ENCODE measurements at regions not wholly inside any gene's neighbourhood (a gene's known extent, or its start where the extent isn't known, plus 50 kb on each side); places are given as distances from the start of the nearest gene placed in this dataset.

GRCh38 chr11:29265792-29266191 is 751.0 kb downstream of the KCNA4 start:
- POLR2A ChIA-PET, result no interaction called here
- no peak overlapping the region for H3K27ac Mint-ChIP-seq
- peaks cover 7% of the 10 kb centered on the region for H3K9me3 Mint-ChIP-seq
- no peaks in the 10 kb centered on the region for H3K27me3 Mint-ChIP-seq
- CTCF ChIA-PET, result no interaction called here
- no peak for DNase-seq
- H3K4me1 Mint-ChIP-seq, result no peaks in the 10 kb centered on the region
- H3K36me3 Mint-ChIP-seq (ENCODE audit: low read depth), result no peaks in the 10 kb centered on the region
- H3K4me3 Mint-ChIP-seq, result no peak overlapping the region

DNA sequence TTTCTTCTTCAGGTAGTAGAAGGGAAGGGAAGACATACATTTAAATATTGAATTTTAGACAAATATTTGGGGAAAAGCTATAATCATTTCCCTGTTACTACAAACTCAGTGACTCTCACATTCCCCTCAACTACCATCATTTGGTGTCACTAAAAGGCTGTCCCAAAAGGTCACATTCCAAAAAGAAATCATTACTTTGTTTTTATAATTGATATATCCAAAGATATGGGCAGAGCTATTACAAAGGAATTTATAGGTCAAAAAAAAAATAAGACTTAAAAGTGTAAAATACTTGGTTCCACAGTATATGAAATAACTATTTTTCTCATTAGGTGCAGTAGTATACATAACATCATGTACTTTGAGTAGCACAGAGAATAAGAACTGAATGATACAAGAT is 751.4 kb downstream of the KCNA4 start:
- CTCF ChIA-PET, result no interaction called here
- Mint-ChIP-seq H3K9me3 (peaks cover 7% of the 10 kb centered on the region), H3K27me3 (no peaks in the 10 kb centered on the region)

GRCh38 chr11:29263971-29264682 is 752.7 kb downstream of the KCNA4 start:
- H3K4me3 Mint-ChIP-seq, result no peak overlapping the region
- no peak overlapping the region for H3K27ac Mint-ChIP-seq
- no peaks in the 10 kb centered on the region for H3K4me1 Mint-ChIP-seq
- ChIA-PET POLR2A (no interaction called here), CTCF (no interaction called here)
- H3K9me3 Mint-ChIP-seq, result peaks cover 12% of the 10 kb centered on the region
- no peaks in the 10 kb centered on the region for H3K27me3 Mint-ChIP-seq
- no peak for DNase-seq
- no peaks in the 10 kb centered on the region for H3K36me3 Mint-ChIP-seq (ENCODE audit: low read depth)

More for the DNA sequence above, 751.4 kb downstream of the KCNA4 start:
- Mint-ChIP-seq H3K4me3 (no peak overlapping the region), H3K4me1 (no peaks in the 10 kb centered on the region), H3K27ac (no peak overlapping the region), H3K36me3 (ENCODE audit: low read depth) (no peaks in the 10 kb centered on the region)
- POLR2A ChIA-PET, result no interaction called here
- DNase-seq, result no peak

- H3K4me1 Mint-ChIP-seq, result no peaks in the 10 kb centered on the region
These were observed 755.0 kb downstream of the KCNA4 start for GRCh38 chr11:29261831-29262230.

GRCh38 chr11:29260939-29261705 is 755.7 kb downstream of the KCNA4 start:
- Mint-ChIP-seq H3K4me3 (no peak overlapping the region), H3K27me3 (no peaks in the 10 kb centered on the region), H3K4me1 (no peaks in the 10 kb centered on the region), H3K27ac (no peak overlapping the region), H3K36me3 (ENCODE audit: low read depth) (no peaks in the 10 kb centered on the region), H3K9me3 (peaks cover 15% of the 10 kb centered on the region)
- no peak for DNase-seq
- ChIA-PET CTCF (no interaction called here), POLR2A (no interaction called here)

More at GRCh38 chr11:29261831-29262230, 755.0 kb downstream of the KCNA4 start:
- ChIA-PET CTCF (no interaction called here), POLR2A (no interaction called here)
- H3K9me3 Mint-ChIP-seq, result peaks cover 16% of the 10 kb centered on the region
- no peak overlapping the region for H3K4me3 Mint-ChIP-seq
- no peak for DNase-seq
- H3K27me3 Mint-ChIP-seq, result no peaks in the 10 kb centered on the region
- H3K36me3 Mint-ChIP-seq (ENCODE audit: low read depth), result no peaks in the 10 kb centered on the region
- no peak overlapping the region for H3K27ac Mint-ChIP-seq

DNA sequence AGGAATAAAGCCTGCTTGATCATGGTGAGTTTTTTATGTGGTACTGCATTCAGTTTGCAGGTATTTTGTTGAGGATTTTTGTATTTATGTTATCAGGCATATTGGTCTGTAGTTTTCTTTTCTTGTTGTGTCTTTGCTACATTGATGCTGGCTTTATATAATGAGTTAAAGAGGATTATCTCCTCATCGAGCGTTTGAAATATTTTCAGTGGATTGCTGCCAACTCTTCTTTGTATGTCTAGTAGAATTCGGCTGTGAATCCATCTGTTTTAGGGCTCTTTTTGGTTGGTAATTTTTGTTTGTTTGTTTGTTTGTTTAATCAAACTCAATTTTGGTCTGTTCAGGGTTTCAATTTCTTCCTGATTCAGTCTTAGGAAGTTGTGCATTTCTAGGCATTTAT is 758.4 kb downstream of the KCNA4 start:
- Mint-ChIP-seq H3K4me1 (no peaks in the 10 kb centered on the region), H3K27ac (no peak overlapping the region), H3K36me3 (ENCODE audit: low read depth) (no peaks in the 10 kb centered on the region), H3K4me3 (no peak overlapping the region), H3K9me3 (peaks cover 15% of the 10 kb centered on the region), H3K27me3 (no peaks in the 10 kb centered on the region)
- DNase-seq, result no peak
- ChIA-PET CTCF (no interaction called here), POLR2A (no interaction called here)

GRCh38 chr11:29256580-29256979 is 760.2 kb downstream of the KCNA4 start:
- Mint-ChIP-seq H3K27me3 (no peaks in the 10 kb centered on the region), H3K4me3 (no peak overlapping the region), H3K36me3 (ENCODE audit: low read depth) (no peaks in the 10 kb centered on the region), H3K9me3 (peaks cover 14% of the 10 kb centered on the region), H3K27ac (no peak overlapping the region), H3K4me1 (no peaks in the 10 kb centered on the region)
- DNase-seq, result no peak
- CTCF ChIA-PET, result no interaction called here
- POLR2A ChIA-PET, result no interaction called here

- H3K27me3 Mint-ChIP-seq, result no peaks in the 10 kb centered on the region
- no peaks in the 10 kb centered on the region for H3K36me3 Mint-ChIP-seq (ENCODE audit: low read depth)
- no peak overlapping the region for H3K4me3 Mint-ChIP-seq
- CTCF ChIA-PET, result no interaction called here
- POLR2A ChIA-PET, result interaction anchor here (0.6 kb wide), 1 partner anchor 12 kb away, joined by 3 read pairs; no protein-coding TSS in a partner anchor
- DNase-seq, result no peak
- H3K4me1 Mint-ChIP-seq, result no peaks in the 10 kb centered on the region
- H3K9me3 Mint-ChIP-seq, result peaks cover 14% of the 10 kb centered on the region
- no peak overlapping the region for H3K27ac Mint-ChIP-seq
These were observed 761.4 kb downstream of the KCNA4 start for GRCh38 chr11:29255401-29255800.

GRCh38 chr11:29251738-29252137 is 765.1 kb downstream of the KCNA4 start:
- DNase-seq, result no peak
- no peaks in the 10 kb centered on the region for H3K36me3 Mint-ChIP-seq (ENCODE audit: low read depth)
- no peaks in the 10 kb centered on the region for H3K4me1 Mint-ChIP-seq
- CTCF ChIA-PET, result no interaction called here
- peaks cover 2% of the 10 kb centered on the region for H3K9me3 Mint-ChIP-seq
- POLR2A ChIA-PET, result no interaction called here
- H3K27me3 Mint-ChIP-seq, result no peaks in the 10 kb centered on the region
- H3K27ac Mint-ChIP-seq, result no peak overlapping the region
- H3K4me3 Mint-ChIP-seq, result no peak overlapping the region

GRCh38 chr11:29249713-29250112 is 767.1 kb downstream of the KCNA4 start:
- no peak for DNase-seq
- Mint-ChIP-seq H3K4me3 (no peak overlapping the region), H3K36me3 (ENCODE audit: low read depth) (no peaks in the 10 kb centered on the region), H3K4me1 (no peaks in the 10 kb centered on the region), H3K9me3 (peaks cover 5% of the 10 kb centered on the region), H3K27ac (no peak overlapping the region), H3K27me3 (no peaks in the 10 kb centered on the region)
- ChIA-PET POLR2A (no interaction called here), CTCF (no interaction called here)

DNA sequence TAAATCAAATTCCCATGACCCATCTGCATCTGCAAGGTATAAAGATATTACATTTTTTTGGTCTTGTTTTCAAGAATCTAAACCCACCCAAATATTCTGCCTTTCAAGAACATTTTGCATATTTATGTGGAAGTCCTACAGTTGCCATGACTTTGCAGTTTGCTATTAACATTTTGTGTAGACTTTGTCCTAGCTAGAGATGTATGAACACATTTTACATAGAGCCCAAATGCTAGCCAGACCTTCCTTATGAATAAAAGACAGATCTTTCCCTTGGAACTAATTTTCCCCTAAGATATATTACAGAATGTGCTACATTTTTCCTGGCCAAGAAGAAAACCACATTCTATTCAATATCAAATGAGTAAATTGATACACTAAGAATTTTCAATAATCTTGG is 772.5 kb downstream of the KCNA4 start:
- CTCF ChIA-PET, result no interaction called here
- H3K4me3 Mint-ChIP-seq, result no peak overlapping the region
- no peaks in the 10 kb centered on the region for H3K4me1 Mint-ChIP-seq
- no peak for DNase-seq
- H3K36me3 Mint-ChIP-seq (ENCODE audit: low read depth), result no peaks in the 10 kb centered on the region
- H3K27ac Mint-ChIP-seq, result no peak overlapping the region
- H3K27me3 Mint-ChIP-seq, result no peaks in the 10 kb centered on the region
- peaks cover 12% of the 10 kb centered on the region for H3K9me3 Mint-ChIP-seq
- POLR2A ChIA-PET, result no interaction called here

DNA sequence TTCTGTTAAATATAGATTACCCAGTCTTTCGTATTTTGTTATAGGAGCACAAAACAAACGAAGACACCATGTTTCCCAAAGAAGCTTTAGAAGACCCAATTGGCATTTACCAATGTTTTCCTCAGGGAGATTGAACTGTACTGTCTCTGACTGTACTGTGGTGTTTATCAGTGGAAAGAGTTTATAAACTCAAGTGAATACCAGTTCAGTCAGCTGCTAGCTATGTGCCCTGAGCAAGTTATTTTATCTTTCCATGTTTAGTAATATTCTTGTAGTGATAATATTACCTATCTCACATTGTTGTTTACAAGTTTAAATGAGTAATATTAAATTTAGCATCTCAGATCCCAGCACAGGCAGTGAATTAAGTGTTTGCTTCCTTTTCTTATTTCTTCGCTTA is 773.2 kb downstream of the KCNA4 start:
- DNase-seq, result no peak
- POLR2A ChIA-PET, result interaction anchor here (0.6 kb wide), 1 partner anchor 12 kb away, joined by 3 read pairs; no protein-coding TSS in a partner anchor
- H3K36me3 Mint-ChIP-seq (ENCODE audit: low read depth), result no peaks in the 10 kb centered on the region
- no peaks in the 10 kb centered on the region for H3K4me1 Mint-ChIP-seq
- CTCF ChIA-PET, result no interaction called here
- H3K9me3 Mint-ChIP-seq, result peaks cover 12% of the 10 kb centered on the region
- no peak overlapping the region for H3K4me3 Mint-ChIP-seq
- no peak overlapping the region for H3K27ac Mint-ChIP-seq
- no peaks in the 10 kb centered on the region for H3K27me3 Mint-ChIP-seq

DNA sequence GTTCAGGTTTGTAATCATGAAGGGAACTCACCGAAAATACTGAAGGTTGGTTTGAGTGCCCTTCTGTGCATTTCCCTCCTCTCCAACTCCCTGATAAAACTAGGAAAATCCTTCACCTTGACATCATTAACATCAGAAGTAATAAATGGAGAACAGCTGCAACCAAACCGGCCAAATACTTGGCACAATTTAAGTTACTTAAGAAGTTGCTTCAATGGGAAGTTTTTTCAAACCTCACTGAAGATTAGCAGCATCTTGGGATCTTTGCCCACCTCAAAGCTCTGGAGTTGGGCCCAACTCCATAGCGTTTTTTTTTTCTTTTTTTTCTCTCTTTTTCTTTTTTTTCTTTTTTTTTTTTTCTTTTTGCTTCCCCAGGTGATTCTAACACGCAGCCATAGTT is 784.8 kb downstream of the KCNA4 start:
- Mint-ChIP-seq H3K27me3 (no peaks in the 10 kb centered on the region), H3K36me3 (ENCODE audit: low read depth) (no peaks in the 10 kb centered on the region), H3K27ac (no peak overlapping the region), H3K9me3 (peaks cover 8% of the 10 kb centered on the region), H3K4me1 (no peaks in the 10 kb centered on the region), H3K4me3 (no peak overlapping the region)
- POLR2A ChIA-PET, result no interaction called here
- no peak for DNase-seq
- CTCF ChIA-PET, result no interaction called here

- ChIA-PET POLR2A (no interaction called here), CTCF (no interaction called here)
- Mint-ChIP-seq H3K9me3 (peaks cover 10% of the 10 kb centered on the region), H3K4me1 (no peaks in the 10 kb centered on the region), H3K36me3 (ENCODE audit: low read depth) (no peaks in the 10 kb centered on the region), H3K4me3 (no peak overlapping the region), H3K27me3 (no peaks in the 10 kb centered on the region), H3K27ac (no peak overlapping the region)
- no peak for DNase-seq
These were observed 785.2 kb downstream of the KCNA4 start for GRCh38 chr11:29231586-29231985.
